Germinal center (tissue), 1 donor: ENCODE measurements at regions not wholly inside any gene's neighbourhood (a gene's known extent, or its start where the extent isn't known, plus 50 kb on each side); places are given as distances from the start of the nearest gene placed in this dataset.

Source experiments
- DNase-seq: peaks from one replicate; pipeline ENCODE4 v3.0.0; 2012; ENCODE audit warnings: mixed read lengths, low spot score

DNA sequence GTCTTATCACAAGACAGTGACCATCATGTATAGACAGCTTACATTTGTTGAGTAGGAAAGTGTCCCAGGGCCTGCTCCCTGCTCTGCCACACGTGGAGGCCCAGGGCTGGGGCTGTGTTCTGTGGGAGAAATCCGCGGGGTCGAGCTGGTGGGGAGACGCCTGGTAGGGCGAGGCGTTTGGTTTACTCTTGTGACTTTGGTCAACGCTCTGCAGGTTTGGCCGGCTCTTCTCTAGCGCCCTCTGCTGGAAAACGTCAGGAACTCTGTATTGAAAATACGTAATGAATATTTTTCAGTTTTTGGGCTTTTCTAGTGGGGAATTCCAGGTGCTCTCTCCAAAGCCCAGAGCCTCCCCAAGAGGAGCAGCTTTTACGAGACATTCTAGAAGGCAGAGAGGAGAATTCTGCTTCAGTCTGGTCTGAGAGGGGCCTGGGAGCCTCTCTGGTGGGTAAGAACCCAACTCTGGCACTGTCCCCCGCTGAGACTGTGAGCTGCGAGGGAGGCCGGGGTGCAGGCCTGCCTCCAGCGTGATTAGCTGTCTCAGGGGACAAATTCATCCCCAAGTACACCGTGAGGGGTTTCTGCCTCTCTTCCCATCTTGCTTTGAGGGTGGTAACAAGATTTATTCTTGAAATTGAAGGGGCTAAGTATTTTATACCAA lies 112.6 kb upstream of the RALGAPA2 start:
- peak; percentile 54 for DNase-seq

DNA sequence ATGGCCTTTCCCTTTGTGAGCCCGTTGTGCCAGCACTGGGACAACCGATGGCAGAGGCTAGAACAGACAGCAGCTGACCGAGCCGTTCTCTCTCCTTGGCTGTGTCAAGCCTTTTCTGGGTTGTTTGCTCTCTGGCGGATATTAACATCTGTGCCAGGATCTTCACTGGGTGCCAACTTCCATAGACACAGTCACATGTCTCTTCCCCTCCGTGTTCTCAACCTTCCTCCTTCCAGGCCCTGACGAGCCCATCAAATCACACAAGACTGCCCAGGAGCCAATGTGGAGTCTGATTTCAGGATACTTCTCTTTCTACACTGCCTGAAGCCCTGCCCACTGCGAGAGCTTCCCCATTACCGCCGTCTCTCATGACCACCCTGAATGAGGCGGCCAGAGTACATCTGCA lies 111.0 kb upstream of the RALGAPA2 start:
- DNase-seq = no peak

DNA sequence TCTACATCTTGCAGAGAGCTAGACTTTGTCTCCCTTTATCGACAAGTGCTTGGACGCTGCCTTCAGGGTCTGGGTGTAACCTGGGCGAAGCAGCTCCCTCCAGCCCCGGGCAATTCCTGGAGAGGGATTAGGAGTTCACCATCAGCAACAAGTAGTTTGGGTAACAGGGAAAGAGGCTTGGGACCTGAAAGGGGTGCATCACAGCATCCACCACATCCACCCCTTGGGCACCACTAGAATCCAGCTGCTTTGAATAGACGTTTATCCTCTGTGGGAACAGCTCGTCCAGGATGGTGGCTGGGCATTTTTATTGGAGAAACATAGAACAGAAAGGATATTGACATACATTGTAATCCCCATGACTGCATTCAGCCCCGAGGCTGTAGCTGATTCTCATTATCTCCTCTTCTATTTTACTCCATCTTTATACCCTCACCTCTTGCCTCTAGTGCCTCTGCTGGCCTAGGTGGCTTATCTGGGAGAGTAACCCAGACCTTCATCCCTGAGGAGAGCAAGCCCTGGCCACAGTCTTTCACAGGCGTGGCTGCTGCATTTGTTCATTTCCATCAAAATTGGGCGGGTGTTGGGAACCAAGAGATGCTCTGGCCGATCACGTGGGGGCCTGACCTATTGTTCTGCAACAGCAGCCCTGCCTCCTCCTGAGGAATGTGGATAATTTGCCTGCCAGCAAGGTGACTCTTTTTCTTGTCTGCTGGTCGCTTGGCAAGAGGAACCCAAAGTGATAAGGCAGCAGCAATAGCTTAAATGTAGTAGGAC lies 109.2 kb upstream of the RALGAPA2 start:
- no peak for DNase-seq

- DNase-seq = no peak
These were observed 108.5 kb upstream of the RALGAPA2 start for GRCh38 chr20:20820785-20821483.

- no peak for DNase-seq
These were observed 107.7 kb upstream of the RALGAPA2 start for GRCh38 chr20:20820104-20820503.

DNA sequence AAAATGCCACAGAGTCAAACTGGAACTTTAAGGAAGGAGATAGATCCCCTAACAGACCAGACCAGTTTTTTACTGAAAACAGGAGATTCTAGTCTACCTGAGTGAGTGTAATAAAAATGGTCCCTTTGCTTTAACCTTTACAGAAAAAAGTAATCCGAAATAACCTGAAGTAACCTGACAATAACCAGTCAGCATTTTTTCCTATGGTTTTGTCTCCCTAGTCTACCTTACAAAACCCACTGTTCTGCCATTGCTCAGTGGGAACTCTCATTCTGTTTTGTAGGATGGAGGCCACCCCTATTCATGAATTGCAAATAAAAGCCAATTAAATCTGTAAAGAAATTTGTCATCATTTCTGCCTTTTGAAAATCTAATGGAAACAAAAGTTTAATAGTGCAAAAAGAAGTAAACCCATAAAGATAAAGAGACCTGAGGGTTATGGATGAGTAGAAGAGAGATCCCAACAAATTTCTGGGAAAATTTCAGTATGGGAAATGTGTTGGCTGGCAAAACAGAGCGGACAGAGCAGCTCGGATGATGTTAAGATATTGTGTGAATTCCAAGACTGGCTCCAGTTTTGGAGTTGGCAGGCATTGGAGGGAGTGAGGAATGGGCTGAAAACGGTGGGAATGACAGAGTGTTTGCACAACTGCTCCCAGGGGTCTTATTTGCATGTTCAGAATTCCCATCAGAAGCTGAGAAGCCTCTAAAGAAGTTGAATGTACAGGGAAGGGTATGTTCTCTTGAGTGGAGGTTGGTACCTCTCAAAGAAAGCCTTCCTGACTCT lies 104.7 kb upstream of the RALGAPA2 start:
- DNase-seq = no peak

DNA sequence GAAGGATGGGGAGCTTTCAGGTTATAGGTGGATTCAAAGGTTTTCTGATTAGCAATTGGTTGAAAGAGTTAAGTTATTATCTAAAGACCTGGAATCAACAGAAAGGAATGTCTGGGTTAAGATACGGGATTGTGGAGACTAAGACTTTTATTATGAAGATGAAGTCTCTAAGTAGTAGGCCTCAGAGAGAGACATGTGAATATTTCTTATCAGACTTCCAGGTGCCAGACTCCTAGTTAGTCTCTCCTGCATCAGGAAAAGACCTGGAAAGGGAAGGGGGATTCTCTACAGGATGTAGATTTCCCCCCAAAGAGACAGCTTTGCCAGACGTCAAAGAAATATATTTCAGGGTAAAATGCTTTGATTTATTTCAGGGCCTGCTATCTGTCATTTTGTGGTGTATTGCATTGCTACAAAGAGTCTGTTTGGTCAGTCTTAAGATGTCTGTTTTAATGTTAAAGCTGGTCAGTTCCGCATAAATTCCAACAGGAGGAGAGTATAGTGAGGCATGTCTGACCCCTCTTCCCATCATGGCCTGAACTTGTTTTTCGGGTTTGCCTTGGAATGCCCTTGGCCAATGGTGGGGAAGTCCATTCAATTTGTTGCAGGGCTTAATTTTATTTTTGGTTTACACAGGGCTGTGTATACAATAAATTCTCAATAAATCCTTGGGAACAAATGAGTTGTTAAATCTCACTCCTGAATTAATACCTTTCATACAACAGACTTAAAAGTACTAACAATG lies 103.4 kb upstream of the RALGAPA2 start:
- DNase-seq = no peak

DNA sequence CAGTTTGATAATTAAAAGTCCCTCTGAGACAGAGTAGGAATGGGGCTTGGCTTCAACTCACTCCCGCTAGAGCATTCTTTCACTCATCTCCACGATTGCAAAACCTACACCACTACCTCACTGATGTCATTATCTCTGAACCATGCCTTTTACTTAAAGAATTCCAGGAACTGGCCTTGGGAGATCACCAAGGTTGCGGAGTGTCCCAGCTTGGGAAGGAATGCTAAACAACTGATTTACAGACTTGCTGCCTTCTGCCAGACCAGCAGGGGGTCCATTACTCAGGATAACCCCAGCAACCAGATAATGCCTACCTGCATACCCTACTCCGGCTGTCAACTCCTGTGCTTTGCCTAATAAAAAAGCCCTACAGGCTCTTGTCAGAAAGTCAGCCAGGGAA lies 102.2 kb upstream of the RALGAPA2 start:
- DNase-seq = no peak

- DNase-seq = no peak
These were observed 99.7 kb upstream of the RALGAPA2 start for GRCh38 chr20:20812136-20812535.

GRCh38 chr20:20808016-20808415 lies 95.6 kb upstream of the RALGAPA2 start:
- no peak for DNase-seq

DNA sequence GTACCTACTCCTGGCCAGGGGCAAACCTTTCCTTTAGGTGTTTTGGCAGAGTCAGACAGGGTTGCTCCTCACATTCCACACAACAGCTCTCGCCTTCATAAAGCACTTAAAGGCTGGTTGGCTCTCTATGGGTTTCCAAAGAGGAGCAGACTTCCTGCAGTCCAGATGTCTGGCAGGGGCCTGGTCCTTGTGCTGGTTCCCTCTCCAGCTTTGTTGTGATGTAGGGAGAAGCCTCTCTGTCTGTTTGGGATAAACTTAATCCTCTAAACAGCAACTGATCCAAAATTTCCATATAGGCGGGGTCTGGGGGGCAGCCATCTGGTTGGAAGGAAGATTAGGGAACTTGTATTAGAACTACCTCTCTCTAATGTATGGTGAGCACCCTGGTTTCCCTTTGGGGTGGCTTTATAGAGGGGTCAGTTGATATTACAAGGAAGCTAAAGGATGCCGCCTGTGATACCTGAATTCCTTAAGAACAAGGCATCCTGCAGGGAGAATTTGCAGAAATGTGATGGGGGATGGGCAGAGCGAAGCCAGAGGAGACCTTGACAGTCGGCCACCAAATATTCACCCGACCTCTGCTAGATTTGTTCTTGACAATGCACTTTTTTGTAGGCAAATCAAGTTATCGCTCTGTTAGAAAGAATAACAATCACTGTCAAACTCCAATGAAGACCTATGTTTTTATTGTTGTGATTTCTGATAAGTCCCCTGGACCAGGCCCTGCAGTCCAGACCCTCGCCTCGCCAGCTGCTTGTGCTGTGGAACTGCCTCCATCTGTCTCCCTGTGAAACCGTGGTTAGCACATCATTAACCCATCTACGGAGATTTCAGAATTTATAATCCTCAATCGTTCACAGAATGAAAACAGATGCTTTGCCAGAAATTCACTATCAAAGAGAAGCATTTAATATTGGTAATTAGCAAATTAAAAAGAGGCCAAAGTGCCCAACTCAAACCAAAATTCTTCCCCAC lies 94.0 kb upstream of the RALGAPA2 start:
- no peak for DNase-seq

DNA sequence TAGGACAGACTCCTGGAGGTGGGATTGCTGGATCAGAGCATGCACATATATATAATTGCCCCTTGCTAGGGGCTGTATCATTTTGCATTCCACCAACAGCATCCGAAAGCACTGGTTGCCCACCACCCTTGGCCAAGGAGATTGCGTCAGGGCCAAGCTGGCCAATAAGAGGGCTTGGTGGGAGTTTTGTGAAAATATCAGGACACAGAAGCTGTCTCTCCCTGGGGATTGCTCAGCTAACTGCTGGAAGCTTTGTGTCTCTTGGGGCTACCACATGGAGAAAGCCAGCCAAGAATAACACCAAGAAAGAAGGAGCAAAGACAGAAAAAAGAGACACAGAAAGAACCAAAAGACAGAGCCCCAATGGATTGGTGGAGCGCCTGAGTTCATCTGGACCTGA lies 90.6 kb upstream of the RALGAPA2 start:
- DNase-seq = no peak

- no peak for DNase-seq
These were observed 89.9 kb upstream of the RALGAPA2 start for GRCh38 chr20:20802328-20802727.

DNA sequence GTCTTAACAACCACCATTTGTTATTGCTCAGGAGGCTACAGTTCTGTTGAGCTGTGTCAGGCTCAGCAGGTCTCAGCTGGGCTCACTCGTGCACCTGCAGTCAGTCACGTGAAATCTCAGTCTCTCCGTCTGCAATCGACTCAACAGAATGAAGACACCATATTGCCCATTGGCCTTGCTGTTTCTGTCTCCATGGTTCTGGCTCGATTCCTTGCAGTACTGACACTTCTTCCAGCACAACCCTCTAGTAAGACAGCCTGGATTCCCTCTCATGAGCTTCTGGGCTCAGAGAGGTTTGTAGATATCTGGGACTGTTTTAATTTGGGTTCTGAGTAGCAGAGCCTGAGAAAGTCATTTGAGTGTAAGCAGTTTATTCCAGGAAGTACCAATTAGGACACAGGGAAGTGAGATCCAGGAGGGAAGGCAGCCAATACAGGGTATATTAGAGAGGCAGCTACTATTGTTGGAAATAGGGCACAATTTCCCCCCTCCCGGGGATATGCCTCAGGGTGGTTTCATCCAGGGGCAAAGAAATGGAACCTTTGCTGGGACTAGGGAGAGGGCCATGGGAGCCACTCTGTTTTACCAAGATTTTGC lies 87.4 kb upstream of the RALGAPA2 start:
- DNase-seq = no peak

GRCh38 chr20:20797521-20798310 lies 85.3 kb upstream of the RALGAPA2 start:
- no peak for DNase-seq

DNA sequence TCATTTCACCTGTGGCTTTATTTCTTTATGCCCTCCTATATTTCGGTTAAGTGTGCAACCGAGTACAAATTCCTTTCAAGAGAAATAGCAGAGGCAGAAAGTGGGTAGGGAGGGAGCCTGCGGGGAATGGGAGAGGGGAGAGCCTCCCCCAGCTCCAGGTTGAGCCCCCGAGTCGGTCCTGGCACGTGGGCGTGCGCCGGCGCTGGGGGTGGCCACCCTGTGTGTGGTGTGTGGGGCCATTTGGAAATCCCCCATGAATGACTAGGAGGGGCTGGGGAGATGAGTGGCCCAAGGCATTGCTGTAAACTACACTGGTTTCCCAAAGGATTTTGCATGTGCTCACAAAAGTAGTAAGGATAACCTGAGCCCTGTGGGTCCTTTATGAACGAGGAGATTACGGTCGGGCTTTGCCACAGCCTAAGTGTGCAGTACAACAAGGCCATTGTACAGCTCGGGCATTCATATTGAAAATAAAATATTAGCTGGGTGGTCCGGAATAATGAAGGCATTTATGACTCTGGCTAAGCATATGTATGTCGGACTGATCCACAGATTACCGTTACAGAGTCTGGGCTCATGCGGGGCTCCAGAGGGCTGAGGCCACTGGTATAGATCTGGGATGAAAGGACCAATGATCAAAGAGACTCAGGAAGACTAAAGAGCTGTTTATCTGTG lies 84.5 kb upstream of the RALGAPA2 start:
- DNase-seq = no peak

DNA sequence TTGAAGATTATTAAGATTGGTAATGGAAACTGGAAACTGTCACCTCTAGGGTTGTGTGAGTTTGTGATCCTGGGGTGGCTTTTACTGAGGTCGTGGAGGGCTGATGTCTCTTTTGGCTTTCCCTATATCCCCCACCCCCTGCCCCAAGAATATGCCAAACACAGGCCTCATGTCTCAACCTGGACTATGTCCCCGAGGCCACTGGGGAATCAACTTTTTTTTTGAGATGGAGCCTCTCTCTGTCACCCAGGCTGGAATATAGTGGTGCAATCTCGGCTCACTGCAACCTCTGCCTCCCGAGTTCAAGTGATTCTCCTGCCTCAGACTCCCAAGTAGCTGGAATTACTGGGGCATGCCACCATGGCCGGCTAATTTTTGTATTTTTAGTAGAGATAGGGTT lies 83.3 kb upstream of the RALGAPA2 start:
- DNase-seq = no peak

DNA sequence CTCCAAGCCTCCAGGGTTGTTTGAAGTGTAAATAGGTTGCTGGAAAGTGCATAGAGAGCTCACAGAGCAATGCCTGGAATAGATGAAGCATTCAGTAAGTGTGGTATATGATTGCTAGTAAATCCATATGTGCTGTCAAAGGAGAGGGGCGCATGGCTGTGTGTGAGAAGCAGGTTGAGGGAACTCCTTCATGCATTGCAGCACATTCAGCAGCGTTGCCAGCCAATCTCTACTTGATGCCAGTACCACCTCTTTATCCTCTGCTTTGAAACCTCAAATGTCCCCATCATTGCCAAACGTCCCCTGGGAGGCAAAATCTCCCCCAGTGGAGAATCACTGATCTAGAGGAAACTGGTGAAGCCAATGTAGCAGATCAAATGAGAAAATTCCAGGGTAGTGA lies 82.7 kb upstream of the RALGAPA2 start:
- no peak for DNase-seq

GRCh38 chr20:20793591-20793990 lies 81.1 kb upstream of the RALGAPA2 start:
- no peak for DNase-seq
